ENCODE measurements at regions not wholly inside any gene's neighbourhood (a gene's known extent, or its start where the extent isn't known, plus 50 kb on each side); places are given as distances from the start of the nearest gene placed in this dataset.

- TF ChIP-seq SIN3A (IDR thresholded peaks at IDR 0.05; ENCODE audit: borderline replicate concordance, insufficient read depth, low read length) (no peak), POLR2AphosphoS5 (IDR thresholded peaks at IDR 0.05; ENCODE audit: low read depth, low read length) (no peak), TAF1 (IDR thresholded peaks at IDR 0.05; ENCODE audit: borderline replicate concordance, insufficient read depth, low read length) (no peak), FOXP2 (optimal IDR thresholded peaks at IDR 0.05; ENCODE audit: borderline replicate concordance, extremely low read depth, extremely low read length, insufficient read depth) (no peak)
- TF ChIP-seq, protein P1, sequence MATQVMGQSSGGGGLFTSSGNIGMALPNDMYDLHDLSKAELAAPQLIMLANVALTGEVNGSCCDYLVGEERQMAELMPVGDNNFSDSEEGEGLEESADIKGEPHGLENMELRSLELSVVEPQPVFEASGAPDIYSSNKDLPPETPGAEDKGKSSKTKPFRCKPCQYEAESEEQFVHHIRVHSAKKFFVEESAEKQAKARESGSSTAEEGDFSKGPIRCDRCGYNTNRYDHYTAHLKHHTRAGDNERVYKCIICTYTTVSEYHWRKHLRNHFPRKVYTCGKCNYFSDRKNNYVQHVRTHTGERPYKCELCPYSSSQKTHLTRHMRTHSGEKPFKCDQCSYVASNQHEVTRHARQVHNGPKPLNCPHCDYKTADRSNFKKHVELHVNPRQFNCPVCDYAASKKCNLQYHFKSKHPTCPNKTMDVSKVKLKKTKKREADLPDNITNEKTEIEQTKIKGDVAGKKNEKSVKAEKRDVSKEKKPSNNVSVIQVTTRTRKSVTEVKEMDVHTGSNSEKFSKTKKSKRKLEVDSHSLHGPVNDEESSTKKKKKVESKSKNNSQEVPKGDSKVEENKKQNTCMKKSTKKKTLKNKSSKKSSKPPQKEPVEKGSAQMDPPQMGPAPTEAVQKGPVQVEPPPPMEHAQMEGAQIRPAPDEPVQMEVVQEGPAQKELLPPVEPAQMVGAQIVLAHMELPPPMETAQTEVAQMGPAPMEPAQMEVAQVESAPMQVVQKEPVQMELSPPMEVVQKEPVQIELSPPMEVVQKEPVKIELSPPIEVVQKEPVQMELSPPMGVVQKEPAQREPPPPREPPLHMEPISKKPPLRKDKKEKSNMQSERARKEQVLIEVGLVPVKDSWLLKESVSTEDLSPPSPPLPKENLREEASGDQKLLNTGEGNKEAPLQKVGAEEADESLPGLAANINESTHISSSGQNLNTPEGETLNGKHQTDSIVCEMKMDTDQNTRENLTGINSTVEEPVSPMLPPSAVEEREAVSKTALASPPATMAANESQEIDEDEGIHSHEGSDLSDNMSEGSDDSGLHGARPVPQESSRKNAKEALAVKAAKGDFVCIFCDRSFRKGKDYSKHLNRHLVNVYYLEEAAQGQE (IDR thresholded peaks at IDR 0.05; ENCODE audit: insufficient read depth in 1 of 2, low read depth in 2 of 2, low read length in 2 of 2), result no peak
Measured at GRCh38 chr14:86788224-86788623, 1204.8 kb downstream of the GALC start.

DNA sequence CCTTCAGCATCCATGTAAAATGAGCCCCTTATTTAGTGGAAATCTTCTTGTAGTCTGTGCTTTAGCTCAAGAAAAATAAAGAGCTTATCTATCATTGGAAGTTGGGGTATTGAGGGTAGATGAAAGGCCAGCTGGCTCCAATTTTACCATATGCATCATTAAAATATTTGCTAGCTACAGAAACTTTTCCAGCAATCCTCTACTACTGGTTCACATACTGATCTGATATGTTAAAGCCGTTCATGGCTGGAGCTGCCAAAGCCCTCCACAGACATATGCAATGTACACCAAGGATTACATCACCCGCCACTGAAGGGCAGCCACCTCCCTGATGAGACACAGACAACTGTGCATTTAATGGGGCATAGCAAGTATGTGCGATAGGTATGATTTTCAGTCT is 1205.3 kb downstream of the GALC start:
- TF ChIP-seq POLR2AphosphoS5 (IDR thresholded peaks at IDR 0.05; ENCODE audit: low read depth, low read length), result no peak
- TF ChIP-seq FOXP2 (optimal IDR thresholded peaks at IDR 0.05; ENCODE audit: borderline replicate concordance, extremely low read depth, extremely low read length, insufficient read depth), result no peak
- TF ChIP-seq, protein P1 (IDR thresholded peaks at IDR 0.05; ENCODE audit: insufficient read depth in 1 of 2, low read depth in 2 of 2, low read length in 2 of 2), result no peak

DNA sequence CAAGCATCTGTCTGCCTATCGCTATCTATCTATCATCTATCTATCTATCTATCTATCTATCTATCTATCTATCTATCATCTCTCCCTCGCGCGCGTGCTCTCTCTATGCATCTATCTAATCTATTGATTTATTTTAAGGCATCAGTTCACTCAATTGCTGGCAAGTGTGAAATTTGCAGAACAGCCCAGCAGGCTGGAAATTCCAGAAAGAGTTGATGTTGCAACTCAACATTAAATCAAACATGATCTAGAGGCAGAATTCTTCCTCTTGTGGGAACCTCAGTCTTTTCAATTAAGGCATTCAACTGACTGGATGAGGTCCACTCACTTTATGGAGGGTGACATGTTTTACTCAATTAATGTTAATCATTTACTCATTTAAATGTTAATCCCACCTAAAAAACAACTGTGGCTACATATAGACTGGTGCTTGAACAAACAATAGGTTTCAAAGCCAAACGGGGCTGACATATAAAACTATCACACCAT is 1210.8 kb downstream of the GALC start:
- TF ChIP-seq, protein P1 (IDR thresholded peaks at IDR 0.05; ENCODE audit: insufficient read depth in 1 of 2, low read depth in 2 of 2, low read length in 2 of 2), result no peak
- no peak for TF ChIP-seq SIN3A (IDR thresholded peaks at IDR 0.05; ENCODE audit: borderline replicate concordance, insufficient read depth, low read length)
- no peak for TF ChIP-seq FOXP2 (optimal IDR thresholded peaks at IDR 0.05; ENCODE audit: borderline replicate concordance, extremely low read depth, extremely low read length, insufficient read depth)
- TF ChIP-seq POLR2AphosphoS5 (IDR thresholded peaks at IDR 0.05; ENCODE audit: low read depth, low read length), result no peak
- TF ChIP-seq TAF1 (IDR thresholded peaks at IDR 0.05; ENCODE audit: borderline replicate concordance, insufficient read depth, low read length), result no peak

DNA sequence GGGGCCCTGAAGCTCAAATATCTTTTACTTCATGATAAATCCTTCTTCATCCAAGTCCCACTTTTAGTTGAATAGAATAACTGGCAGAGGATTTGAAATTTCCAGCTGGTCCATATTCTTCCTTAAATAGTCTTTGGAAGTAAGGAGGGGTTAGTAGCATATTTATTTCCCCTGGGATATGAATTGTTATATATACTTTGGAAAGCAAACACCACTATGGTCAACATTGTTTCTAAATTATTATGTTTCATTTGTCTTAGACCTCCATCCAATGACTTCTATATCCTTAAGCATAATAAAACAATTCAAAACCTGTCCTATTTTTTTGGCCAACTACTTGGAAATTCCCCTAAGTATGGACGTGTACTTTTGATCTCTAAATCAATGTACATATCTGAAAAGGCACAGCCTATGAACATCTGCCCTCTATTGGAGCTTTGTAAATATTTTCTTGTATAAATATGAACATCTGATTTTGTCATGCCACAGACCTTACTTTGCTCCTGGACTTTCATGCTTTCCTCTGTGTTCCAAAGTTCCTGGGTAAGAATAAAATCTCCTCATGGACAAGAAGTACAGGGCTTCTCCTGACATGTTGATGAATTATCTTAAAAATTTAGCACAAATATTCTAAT is 1212.0 kb downstream of the GALC start:
- TF ChIP-seq TAF1 (IDR thresholded peaks at IDR 0.05; ENCODE audit: borderline replicate concordance, insufficient read depth, low read length), result no peak
- TF ChIP-seq SIN3A (IDR thresholded peaks at IDR 0.05; ENCODE audit: borderline replicate concordance, insufficient read depth, low read length), result no peak
- TF ChIP-seq, protein P1 (IDR thresholded peaks at IDR 0.05; ENCODE audit: insufficient read depth in 1 of 2, low read depth in 2 of 2, low read length in 2 of 2), result no peak
- no peak for TF ChIP-seq FOXP2 (optimal IDR thresholded peaks at IDR 0.05; ENCODE audit: borderline replicate concordance, extremely low read depth, extremely low read length, insufficient read depth)
- TF ChIP-seq POLR2AphosphoS5 (IDR thresholded peaks at IDR 0.05; ENCODE audit: low read depth, low read length), result no peak

Measured in PFSK-1 (cell line).